ENCODE measurements at regions not wholly inside any gene's neighbourhood (a gene's known extent, or its start where the extent isn't known, plus 50 kb on each side); places are given as distances from the start of the nearest gene placed in this dataset.

- 100% methylated on average over 1 of the region's 1 CpG for WGBS (ENCODE audit: insufficient coverage)
- H3K27me3 Mint-ChIP-seq (ENCODE audit: low read depth in 3 of 3), result peaks cover 0 to 1% (median 0%) of the 10 kb centered on the region in 3 donors
- H3K9me3 ChIP-seq (replicated peaks in 1 of 2; ENCODE audit: control insufficient read depth in 1 of 2, insufficient read depth in 1 of 2, low read length in 2 of 2), result no peaks in the 10 kb centered on the region
- H3K9me3 Mint-ChIP-seq, result peaks cover 0 to 2% (median 0%) of the 10 kb centered on the region in 7 donors
- H3K79me2 ChIP-seq (ENCODE audit: insufficient read depth, low read length), result no peaks in the 10 kb centered on the region
- H4K20me1 ChIP-seq (ENCODE audit: insufficient read depth, low read length), result no peaks in the 10 kb centered on the region
- no peak overlapping the region for H3K27ac Mint-ChIP-seq
- TF ChIP-seq, protein P1, sequence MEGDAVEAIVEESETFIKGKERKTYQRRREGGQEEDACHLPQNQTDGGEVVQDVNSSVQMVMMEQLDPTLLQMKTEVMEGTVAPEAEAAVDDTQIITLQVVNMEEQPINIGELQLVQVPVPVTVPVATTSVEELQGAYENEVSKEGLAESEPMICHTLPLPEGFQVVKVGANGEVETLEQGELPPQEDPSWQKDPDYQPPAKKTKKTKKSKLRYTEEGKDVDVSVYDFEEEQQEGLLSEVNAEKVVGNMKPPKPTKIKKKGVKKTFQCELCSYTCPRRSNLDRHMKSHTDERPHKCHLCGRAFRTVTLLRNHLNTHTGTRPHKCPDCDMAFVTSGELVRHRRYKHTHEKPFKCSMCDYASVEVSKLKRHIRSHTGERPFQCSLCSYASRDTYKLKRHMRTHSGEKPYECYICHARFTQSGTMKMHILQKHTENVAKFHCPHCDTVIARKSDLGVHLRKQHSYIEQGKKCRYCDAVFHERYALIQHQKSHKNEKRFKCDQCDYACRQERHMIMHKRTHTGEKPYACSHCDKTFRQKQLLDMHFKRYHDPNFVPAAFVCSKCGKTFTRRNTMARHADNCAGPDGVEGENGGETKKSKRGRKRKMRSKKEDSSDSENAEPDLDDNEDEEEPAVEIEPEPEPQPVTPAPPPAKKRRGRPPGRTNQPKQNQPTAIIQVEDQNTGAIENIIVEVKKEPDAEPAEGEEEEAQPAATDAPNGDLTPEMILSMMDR (IDR thresholded peaks at IDR 0.05), result no peak
- H3K27ac ChIP-seq (ENCODE audit: low read depth in 1 of 2, low read length in 2 of 2), result no peak overlapping the region
- H3K4me1 ChIP-seq (ENCODE audit: control insufficient read depth in 1 of 2, insufficient read depth in 2 of 2, low read length in 2 of 2), result peaks cover 6 to 7% of the 10 kb centered on the region in 2 donors
- no peak overlapping the region for H3K4me3 ChIP-seq (replicated peaks in 1 of 3; ENCODE audit: low read depth in 2 of 3, low read length in 3 of 3)
- no peak overlapping the region for H3K4me3 Mint-ChIP-seq
- H3K9ac ChIP-seq (ENCODE audit: insufficient read depth, low read length, poor library complexity, severe bottlenecking), result no peak overlapping the region
- peaks cover 11% of the 10 kb centered on the region for H3K4me1 Mint-ChIP-seq
- no peak for DNase-seq
- no peak overlapping the region for H3K4me2 ChIP-seq (replicated peaks; ENCODE audit: extremely low read depth, low read length, poor library complexity, severe bottlenecking)
- H3K27me3 ChIP-seq (ENCODE audit: control insufficient read depth in 2 of 2, insufficient read depth in 2 of 2, low read length in 2 of 2), result no peaks in the 10 kb centered on the region
- intact Hi-C loops (cut with micrococcal nuclease), result no loop called here
- H2AFZ ChIP-seq (ENCODE audit: insufficient read depth, low read depth, low read length, poor library complexity, severe bottlenecking), result no peak overlapping the region
- H3K36me3 Mint-ChIP-seq, result no peaks in the 10 kb centered on the region
- H3K36me3 ChIP-seq (replicated peaks in 1 of 2; ENCODE audit: control insufficient read depth in 1 of 2, insufficient read depth in 2 of 2, low read length in 2 of 2), result no peaks in the 10 kb centered on the region
Measured at GRCh38 chr5:56574778-56575177, 240.6 kb upstream of the MAP3K1 start.

DNA sequence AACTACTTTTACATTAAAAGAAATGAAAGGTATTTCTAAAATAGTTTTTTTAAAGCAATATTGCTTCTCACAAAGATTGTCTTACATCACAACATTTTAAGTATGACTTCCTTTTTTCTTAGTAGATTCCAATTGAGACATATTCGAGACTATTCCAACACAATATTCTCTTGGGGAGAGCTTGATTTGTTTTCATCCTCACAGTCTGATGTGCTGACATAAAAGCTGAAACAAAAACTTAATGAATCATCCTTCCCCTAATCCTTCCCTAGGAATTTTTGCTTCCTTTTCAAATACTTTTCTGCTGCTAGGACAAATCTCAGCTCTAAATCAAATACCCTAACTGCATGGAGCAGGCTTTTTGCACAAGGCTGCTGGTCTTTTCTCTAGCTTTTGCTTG lies 245.8 kb upstream of the MAP3K1 start:
- peaks cover 56% of the 10 kb centered on the region for H3K4me1 Mint-ChIP-seq
- peaks cover 0 to 2% (median 0%) of the 10 kb centered on the region in 7 donors for H3K9me3 Mint-ChIP-seq
- Histone ChIP-seq H3K4me1 (ENCODE audit: control insufficient read depth in 1 of 2, insufficient read depth in 2 of 2, low read length in 2 of 2) (peaks cover 50 to 58% of the 10 kb centered on the region in 2 donors), H4K20me1 (ENCODE audit: insufficient read depth, low read length) (no peaks in the 10 kb centered on the region), H2AFZ (ENCODE audit: insufficient read depth, low read depth, low read length, poor library complexity, severe bottlenecking) (no peak overlapping the region), H3K36me3 (replicated peaks in 1 of 2; ENCODE audit: control insufficient read depth in 1 of 2, insufficient read depth in 2 of 2, low read length in 2 of 2) (no peaks in the 10 kb centered on the region), H3K4me3 (replicated peaks in 1 of 3; ENCODE audit: low read depth in 2 of 3, low read length in 3 of 3) (peak overlapping the region in 1 of 3 experiments; percentile 33), H3K9ac (ENCODE audit: insufficient read depth, low read length, poor library complexity, severe bottlenecking) (no peak overlapping the region), H3K9me3 (replicated peaks in 1 of 2; ENCODE audit: control insufficient read depth in 1 of 2, insufficient read depth in 1 of 2, low read length in 2 of 2) (no peaks in the 10 kb centered on the region), H3K27me3 (ENCODE audit: control insufficient read depth in 2 of 2, insufficient read depth in 2 of 2, low read length in 2 of 2) (no peaks in the 10 kb centered on the region), H3K79me2 (ENCODE audit: insufficient read depth, low read length) (no peaks in the 10 kb centered on the region), H3K27ac (ENCODE audit: low read depth in 1 of 2, low read length in 2 of 2) (peak overlapping the region in 1 of 2 donors; percentile 74), H3K4me2 (replicated peaks; ENCODE audit: extremely low read depth, low read length, poor library complexity, severe bottlenecking) (peak overlapping the region; percentile 39)
- TF ChIP-seq, protein P1 (IDR thresholded peaks at IDR 0.05), result no peak
- H3K4me3 Mint-ChIP-seq, result peak overlapping the region in 1 of 2 donors; percentile 16
- no CpG with 5 or more reads among the region's 1 CpG for WGBS (ENCODE audit: insufficient coverage)
- intact Hi-C loops (cut with micrococcal nuclease), result loop anchor here in 1 of 2 donors (5.0 kb wide), 1 partner anchor 103 kb away; no protein-coding TSS in a partner anchor
- no peaks in the 10 kb centered on the region for H3K27me3 Mint-ChIP-seq (ENCODE audit: low read depth in 3 of 3)
- peak overlapping the region; percentile 43 to 89 (median 75) for H3K27ac Mint-ChIP-seq
- H3K36me3 Mint-ChIP-seq, result no peaks in the 10 kb centered on the region
- peak in 2 of 3 donors; percentile 20 to 53 for DNase-seq
